Cardiac muscle cell (in vitro differentiated cells and primary cell): ENCODE measurements at regions not wholly inside any gene's neighbourhood (a gene's known extent, or its start where the extent isn't known, plus 50 kb on each side); places are given as distances from the start of the nearest gene placed in this dataset.
"Not testable (repeated sequence)": the region's sequence is repeated elsewhere in the genome, so short reads cannot be mapped to it uniquely, and the experiment has no call there.

Experiments used
- DNase-seq, 2 donors: peaks; one replicate each; pipeline versions ENCODE4 v3.0.0 to v3.0.0-alpha.2; 2010 to 2017; ENCODE audit warnings: low read depth in 1 of 2, low spot score in 1 of 2
- H3K27ac ChIP-seq: fragments of 200-600 bp; sonication (generic); 2 replicates; pipeline ENCODE4 v1.5.1; 2016
- H3K27me3 ChIP-seq: fragments of 200-600 bp; sonication (generic); 2 replicates; pipeline ENCODE4 v1.6.0; 2016; ENCODE audit warnings: control low read depth
- H3K36me3 ChIP-seq: fragments of 200-600 bp; sonication (generic); 2 replicates; pipeline ENCODE4 v1.5.1; 2016; ENCODE audit warnings: control low read depth
- H3K4me1 ChIP-seq: fragments of 200-600 bp; sonication (generic); 2 replicates; pipeline ENCODE4 v1.8.1; 2017; ENCODE audit warnings: low read depth, mild to moderate bottlenecking, mixed run types
- H3K4me3 ChIP-seq: fragments of 200-600 bp; sonication (generic); 2 replicates; pipeline ENCODE4 v1.5.1; 2016; ENCODE audit warnings: mild to moderate bottlenecking
- H3K9me3 ChIP-seq: fragments of 200-600 bp; sonication (generic); 2 replicates; pipeline ENCODE4 v1.5.1; 2017; ENCODE audit warnings: low read depth, mild to moderate bottlenecking, control low read depth
- CTCF ChIP-seq: IDR thresholded peaks from 2 replicates; pipeline ENCODE4 v1.5.1; 2012; ENCODE audit warnings: low read depth, mild to moderate bottlenecking, low read length

GRCh38 chrX:34270434-34270833 is 138.3 kb upstream of the FAM47A start:
- H3K36me3 ChIP-seq = no peaks in the 10 kb centered on the region
- no peak for TF ChIP-seq CTCF
- H3K4me3 ChIP-seq = no peak overlapping the region
- no peak for DNase-seq
- no peaks in the 10 kb centered on the region for H3K9me3 ChIP-seq
- H3K4me1 ChIP-seq = peaks cover under 1% of the 10 kb centered on the region
- no peak overlapping the region for H3K27ac ChIP-seq
- no peaks in the 10 kb centered on the region for H3K27me3 ChIP-seq

GRCh38 chrX:34238896-34239295 is 106.8 kb upstream of the FAM47A start:
- Histone ChIP-seq H3K27ac (no peak overlapping the region), H3K9me3 (no peaks in the 10 kb centered on the region), H3K4me1 (peaks cover 2% of the 10 kb centered on the region), H3K4me3 (no peak overlapping the region), H3K36me3 (no peaks in the 10 kb centered on the region), H3K27me3 (no peaks in the 10 kb centered on the region)
- peak in 1 of 2 donors; percentile 0 for DNase-seq
- TF ChIP-seq CTCF = no peak

GRCh38 chrX:34230156-34230555 is 98.0 kb upstream of the FAM47A start:
- H3K36me3 ChIP-seq, H3K4me1 ChIP-seq, H3K27ac ChIP-seq, DNase-seq, H3K9me3 ChIP-seq, H3K4me3 ChIP-seq, H3K27me3 ChIP-seq: not testable (repeated sequence)

GRCh38 chrX:34227804-34228203 is 95.7 kb upstream of the FAM47A start:
- TF ChIP-seq CTCF = no peak
- H3K4me3 ChIP-seq = no peak overlapping the region
- no peak for DNase-seq
- H3K4me1 ChIP-seq = no peaks in the 10 kb centered on the region
- H3K27me3 ChIP-seq = no peaks in the 10 kb centered on the region
- H3K27ac ChIP-seq = no peak overlapping the region
- H3K36me3 ChIP-seq = no peaks in the 10 kb centered on the region
- no peaks in the 10 kb centered on the region for H3K9me3 ChIP-seq

GRCh38 chrX:34223574-34223973 is 91.5 kb upstream of the FAM47A start:
- Histone ChIP-seq H3K9me3 (no peaks in the 10 kb centered on the region), H3K27ac (no peak overlapping the region), H3K36me3 (no peaks in the 10 kb centered on the region), H3K27me3 (no peaks in the 10 kb centered on the region), H3K4me1 (no peaks in the 10 kb centered on the region), H3K4me3 (no peak overlapping the region)
- DNase-seq = no peak
- no peak for TF ChIP-seq CTCF

- DNase-seq = no peak
- H3K4me1 ChIP-seq = no peaks in the 10 kb centered on the region
- no peaks in the 10 kb centered on the region for H3K9me3 ChIP-seq
- TF ChIP-seq CTCF = no peak
- no peak overlapping the region for H3K4me3 ChIP-seq
- no peaks in the 10 kb centered on the region for H3K36me3 ChIP-seq
- no peaks in the 10 kb centered on the region for H3K27me3 ChIP-seq
- no peak overlapping the region for H3K27ac ChIP-seq
These were observed 85.9 kb upstream of the FAM47A start for GRCh38 chrX:34218063-34218462.
